ENCODE measurements at regions not wholly inside any gene's neighbourhood (a gene's known extent, or its start where the extent isn't known, plus 50 kb on each side); places are given as distances from the start of the nearest gene placed in this dataset.
A peak's percentile ranks its signal among the peaks of the same experiment; 100 is the strongest.
"Not testable (repeated sequence)": the region's sequence is repeated elsewhere in the genome, so short reads cannot be mapped to it uniquely, and the experiment has no call there.

GRCh38 chr10:52540479-52540984 lies 226.5 kb downstream of the DKK1 start:
- no peak for DNase-seq (ENCODE audit: low read depth)

DNA sequence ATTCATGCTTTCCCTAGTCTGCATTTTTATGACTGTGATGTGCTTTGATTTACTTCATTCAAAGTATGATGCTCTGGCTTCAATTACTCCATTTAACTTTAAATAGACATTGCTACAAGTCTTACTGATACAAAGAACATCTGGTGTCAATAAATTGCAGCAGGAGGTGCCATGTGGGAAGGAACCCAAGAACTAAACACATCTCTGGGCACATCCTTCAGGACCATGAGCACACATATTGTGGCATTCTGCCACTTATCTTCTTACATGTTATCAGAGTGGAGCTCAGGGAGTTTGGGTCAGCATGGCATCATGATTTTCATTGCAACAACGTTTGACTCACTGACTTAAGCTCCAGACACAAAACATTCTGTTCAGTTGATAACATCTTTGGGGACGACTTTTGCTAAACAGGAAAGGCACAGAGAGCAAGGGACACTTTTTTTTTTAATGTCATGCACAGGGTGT lies 227.0 kb downstream of the DKK1 start:
- DNase-seq (ENCODE audit: low read depth): no peak

GRCh38 chr10:52542906-52543305 lies 228.8 kb downstream of the DKK1 start:
- DNase-seq (ENCODE audit: low read depth): no peak

GRCh38 chr10:52551046-52551445 lies 221.5 kb downstream of the MBL2 start:
- no peak for DNase-seq (ENCODE audit: low read depth)

DNA sequence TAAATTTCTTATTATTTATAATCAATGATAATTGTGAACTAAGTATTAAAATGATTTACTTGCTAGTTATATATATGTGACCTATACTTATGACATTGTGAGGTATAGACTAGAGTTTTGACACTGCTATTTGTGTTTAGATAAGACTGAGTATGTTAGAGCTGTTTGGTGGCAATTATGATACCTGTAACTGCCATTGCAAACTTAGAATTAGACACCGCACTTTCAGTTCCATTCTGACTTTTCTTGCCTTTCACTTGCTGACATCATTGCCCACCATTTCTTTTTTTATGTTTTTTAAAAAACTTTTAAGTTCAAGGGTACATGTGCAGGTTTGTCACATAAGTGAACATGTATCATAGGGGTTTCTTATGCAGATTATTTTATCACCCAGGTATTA lies 214.5 kb downstream of the MBL2 start:
- no peak for DNase-seq (ENCODE audit: low read depth)

DNA sequence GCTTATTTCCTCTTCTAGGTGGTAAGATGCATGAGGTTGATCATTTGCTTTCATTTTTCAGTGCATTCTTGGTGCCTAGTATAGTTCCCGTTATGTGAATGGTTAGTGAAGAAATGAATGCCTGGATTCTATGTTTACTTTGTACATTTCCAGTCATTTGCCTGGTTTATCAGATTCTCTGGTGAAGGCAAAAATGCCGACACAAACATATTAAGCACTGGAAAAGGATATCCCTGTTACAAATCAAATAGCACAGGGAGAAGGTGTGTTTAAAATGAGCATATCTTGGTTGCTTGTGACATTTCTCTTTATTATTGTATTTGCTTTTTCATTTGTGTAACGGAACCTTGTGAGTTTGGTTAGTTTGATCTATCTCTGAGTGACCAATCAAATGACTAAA lies 211.3 kb downstream of the MBL2 start:
- DNase-seq (ENCODE audit: low read depth): no peak

- peak; percentile 7 for DNase-seq (ENCODE audit: low read depth)
Observed at GRCh38 chr10:52563360-52563759, 209.2 kb downstream of the MBL2 start.

- peak; percentile 26 for DNase-seq (ENCODE audit: low read depth)
Observed at GRCh38 chr10:52566471-52567246, 205.9 kb downstream of the MBL2 start.

GRCh38 chr10:52567247-52567580 lies 205.4 kb downstream of the MBL2 start:
- no peak for DNase-seq (ENCODE audit: low read depth)

GRCh38 chr10:52568309-52568708 lies 204.3 kb downstream of the MBL2 start:
- DNase-seq (ENCODE audit: low read depth): no peak

DNA sequence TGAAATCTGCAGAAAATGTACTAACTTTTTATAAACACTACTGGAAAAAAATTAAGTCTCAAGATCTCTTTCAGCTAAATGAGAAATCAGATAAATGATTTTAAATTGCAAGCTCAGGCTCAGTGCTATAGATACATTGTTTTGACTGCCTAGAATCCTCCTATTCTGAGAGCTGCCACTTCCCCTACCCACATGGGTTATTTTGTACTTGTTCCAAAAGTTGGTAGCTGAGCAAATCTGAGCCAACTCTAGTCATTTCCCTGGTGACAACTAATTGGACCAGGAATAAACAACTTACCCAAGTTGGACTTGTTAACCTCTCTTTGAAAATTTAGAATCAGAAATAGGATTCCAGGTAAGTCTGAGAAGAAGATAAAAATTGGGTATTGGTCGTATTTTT lies 202.1 kb downstream of the MBL2 start:
- DNase-seq (ENCODE audit: low read depth): no peak

GRCh38 chr10:52571018-52571417 lies 201.6 kb downstream of the MBL2 start:
- DNase-seq (ENCODE audit: low read depth): no peak

- DNase-seq (ENCODE audit: low read depth): no peak
Observed at GRCh38 chr10:52571516-52572182, 200.9 kb downstream of the MBL2 start.

DNA sequence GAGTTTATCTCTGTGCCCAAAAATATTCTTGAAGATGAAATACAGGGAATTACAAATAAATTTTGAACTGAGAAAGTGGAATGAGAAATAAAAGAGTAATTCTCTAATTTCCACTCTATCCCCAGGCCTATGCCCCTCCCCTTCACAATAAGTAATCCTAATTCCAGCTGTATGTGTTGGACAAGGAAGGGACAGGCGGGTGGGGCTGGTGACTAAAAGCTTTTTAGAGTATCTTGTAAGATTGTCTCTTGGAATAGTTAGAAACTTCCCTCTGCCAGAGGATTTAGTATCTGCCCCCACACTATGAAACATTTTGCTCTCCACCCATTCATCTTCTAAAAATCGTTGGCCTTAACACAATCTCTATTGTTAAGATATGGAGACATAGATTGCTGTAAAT lies 199.2 kb downstream of the MBL2 start:
- DNase-seq (ENCODE audit: low read depth): no peak

DNA sequence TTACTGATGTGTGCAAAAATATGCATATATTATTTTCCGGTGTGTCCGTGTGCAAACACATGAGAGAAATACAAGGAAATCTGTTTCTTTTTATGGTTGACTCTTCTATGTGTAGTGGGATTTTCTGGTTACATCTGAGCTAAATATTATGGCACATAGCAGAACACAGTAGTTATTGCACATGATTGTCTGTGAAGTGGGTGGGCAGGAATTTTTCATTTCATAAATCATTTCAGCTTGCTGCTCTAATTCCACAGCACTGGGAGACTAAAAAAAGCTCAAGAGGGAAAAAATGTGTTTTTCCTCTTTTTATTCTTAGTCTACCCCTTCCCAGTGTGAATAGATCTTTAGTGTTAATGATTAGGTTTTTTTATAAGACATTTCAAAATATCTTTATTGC lies 197.9 kb downstream of the MBL2 start:
- DNase-seq (ENCODE audit: low read depth): no peak

DNA sequence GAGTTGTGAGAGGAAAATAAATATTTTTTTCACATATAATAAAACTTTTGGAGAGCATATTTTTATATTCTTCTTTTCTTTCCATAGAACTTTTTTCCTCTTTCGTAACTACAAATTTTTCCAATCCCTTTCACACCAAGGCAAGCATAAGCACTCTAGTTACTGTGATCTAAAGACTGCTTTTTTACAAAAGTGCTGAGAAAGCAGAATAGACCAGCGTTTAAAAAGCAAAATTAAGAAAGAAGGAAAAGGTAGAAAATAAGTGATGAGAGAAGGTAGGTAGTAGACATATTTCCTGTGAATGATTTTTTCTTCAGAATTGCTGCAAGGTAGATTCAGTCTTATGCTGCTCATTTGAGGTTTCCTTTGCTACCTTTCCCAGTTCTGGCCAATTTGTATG lies 195.5 kb downstream of the MBL2 start:
- DNase-seq (ENCODE audit: low read depth): no peak

DNA sequence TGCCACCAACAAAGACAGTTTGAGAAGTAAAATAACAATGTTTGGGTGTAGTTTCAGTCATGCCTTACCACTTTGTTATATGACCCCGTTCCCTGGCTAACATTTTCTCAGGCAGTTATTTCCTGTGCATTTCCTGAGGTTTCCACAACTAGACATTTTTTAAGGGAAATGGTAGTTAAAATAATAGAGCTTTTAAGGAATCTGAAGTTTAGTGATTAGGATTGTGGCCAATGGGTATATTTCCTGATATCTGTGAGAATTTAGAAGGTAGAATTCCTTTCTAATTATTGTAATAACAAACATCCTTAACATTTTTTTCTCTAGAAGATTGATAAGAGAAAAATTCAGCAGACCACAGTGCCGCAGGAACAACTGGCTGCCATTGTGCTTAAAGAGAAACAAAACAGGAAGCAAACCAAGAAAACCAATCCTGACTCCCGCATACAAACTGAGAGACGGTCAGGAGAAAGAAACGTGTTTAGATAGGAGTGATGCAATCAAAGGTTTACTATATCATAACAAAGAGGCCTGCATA lies 193.6 kb downstream of the MBL2 start:
- DNase-seq (ENCODE audit: low read depth): no peak

DNA sequence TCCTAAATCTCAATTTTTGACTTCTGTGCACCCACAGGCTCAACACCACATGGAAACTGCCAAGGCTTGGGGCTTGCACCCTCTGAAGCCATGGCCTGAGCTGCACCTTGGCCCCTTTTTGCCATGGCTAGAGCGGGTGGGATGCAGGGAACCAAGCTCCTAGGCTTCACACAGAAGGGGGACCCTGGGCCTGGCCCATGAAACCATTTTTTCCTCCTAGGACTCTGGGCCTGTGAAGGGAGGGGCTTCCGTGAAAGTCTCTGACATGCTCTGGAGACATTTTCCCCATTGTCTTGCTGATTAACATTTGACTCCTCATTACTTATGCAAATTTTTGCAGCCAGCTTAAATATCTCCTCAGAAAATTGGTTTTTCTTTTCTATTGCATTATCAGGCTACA lies 190.9 kb downstream of the MBL2 start:
- DNase-seq (ENCODE audit: low read depth): not testable (repeated sequence)

DNA sequence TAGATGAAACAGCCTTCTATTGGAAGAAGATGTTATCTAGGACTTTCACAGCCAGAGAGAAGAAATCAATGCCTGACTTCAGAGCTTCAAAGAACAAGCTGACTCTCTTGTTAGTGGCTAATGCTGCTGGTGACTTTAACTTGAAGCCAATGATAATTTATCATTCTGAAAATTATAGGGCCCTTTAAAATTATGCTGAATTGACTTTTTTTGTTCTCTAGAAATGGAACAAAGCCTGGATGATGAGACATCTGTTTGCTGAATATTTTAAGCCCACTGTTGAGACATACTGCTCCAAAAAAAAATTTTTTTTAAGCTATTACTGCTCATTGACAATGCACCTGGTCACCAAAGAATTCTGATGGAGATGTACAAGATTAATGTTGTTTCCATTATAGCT lies 189.2 kb downstream of the MBL2 start:
- no peak for DNase-seq (ENCODE audit: low read depth)

GRCh38 chr10:52586710-52587109 lies 185.9 kb downstream of the MBL2 start:
- no peak for DNase-seq (ENCODE audit: low read depth)

DNA sequence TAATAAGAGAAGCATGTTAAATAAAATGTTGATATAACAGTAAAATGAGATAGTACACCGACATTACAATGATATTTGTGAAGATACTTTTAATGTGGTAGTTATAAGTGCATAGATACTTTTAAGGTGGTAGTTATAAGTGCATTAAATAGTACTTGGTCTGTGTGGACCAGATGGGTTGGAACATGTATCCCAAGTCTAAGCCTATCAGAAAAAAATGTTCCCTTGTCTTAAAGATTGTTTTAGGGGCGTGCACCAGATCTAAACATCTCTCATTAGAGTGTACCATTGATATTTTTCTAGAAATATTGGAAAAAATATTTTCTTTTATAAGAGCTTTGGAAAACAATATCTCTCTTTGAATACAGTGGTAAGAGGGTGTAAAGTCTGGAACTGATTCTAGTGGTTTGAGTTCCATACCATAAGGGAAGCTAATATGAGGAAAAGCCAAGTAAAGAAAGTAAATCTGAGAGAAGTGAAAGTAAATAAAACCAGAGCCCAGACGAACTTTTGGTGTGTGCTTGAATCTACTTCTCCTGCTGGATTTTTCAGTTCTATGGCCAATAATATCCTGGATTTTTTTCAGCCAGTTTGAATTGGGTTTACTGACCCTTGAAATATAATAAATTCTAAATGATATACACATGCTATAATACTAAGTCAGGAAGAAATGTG lies 175.3 kb downstream of the MBL2 start:
- no peak for DNase-seq (ENCODE audit: low read depth)

GRCh38 chr10:52598936-52599335 lies 173.6 kb downstream of the MBL2 start:
- DNase-seq (ENCODE audit: low read depth): peak; percentile 3
